ENCODE measurements at regions not wholly inside any gene's neighbourhood (a gene's known extent, or its start where the extent isn't known, plus 50 kb on each side); places are given as distances from the start of the nearest gene placed in this dataset.
A peak's percentile ranks its signal among the peaks of the same experiment; 100 is the strongest.

DNA sequence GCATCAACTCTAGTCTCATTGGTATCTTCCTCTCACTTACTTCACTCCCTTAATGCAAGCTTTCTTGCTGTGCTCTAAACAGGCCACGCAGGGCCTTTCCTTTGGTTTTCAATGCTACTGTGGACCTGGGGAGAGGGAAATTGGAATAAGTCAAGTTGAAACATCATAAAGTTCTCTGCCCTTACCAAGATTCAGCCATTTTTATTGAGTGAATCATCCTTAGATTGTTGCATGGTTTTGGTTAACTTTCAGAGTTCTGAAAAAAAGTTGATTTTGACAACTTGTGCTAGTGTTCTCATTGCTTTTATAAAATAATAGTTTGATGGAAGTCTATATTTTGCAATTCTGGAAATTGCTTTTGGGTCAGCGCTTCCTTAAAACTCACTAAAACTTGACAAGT lies 852.8 kb upstream of the ACVR2A start:
- no peaks in the 10 kb centered on the region for H3K9me3 ChIP-seq (ENCODE audit: low read length)
- no peaks in the 10 kb centered on the region for H3K9me2 ChIP-seq (replicated peaks; ENCODE audit: low read length)
- no peaks in the 10 kb centered on the region for H3K36me3 ChIP-seq (ENCODE audit: low read depth, low read length)
- intact Hi-C loops (cut with micrococcal nuclease), result loop anchor here (2.0 to 10.0 kb wide), 2 partner anchors 65 to 167 kb away; no protein-coding TSS in a partner anchor
- H2AFZ ChIP-seq (ENCODE audit: low read length), result no peak overlapping the region
- no peaks in the 10 kb centered on the region for H3K27me3 ChIP-seq (ENCODE audit: low read length)
- H3K4me1 ChIP-seq (ENCODE audit: insufficient read depth, low read length), result peaks cover 29% of the 10 kb centered on the region
- BruUV-seq (replicated peaks), result no TSS peak
- H3K27ac ChIP-seq (ENCODE audit: low read length), result peak overlapping the region; percentile 91
- peak overlapping the region; percentile 34; the same call in 1 of the 2 replicates for H3K9ac ChIP-seq (ENCODE audit: low read length)
- no peak overlapping the region for H3K4me3 ChIP-seq (ENCODE audit: low read length)
- DNase-seq (peak; percentile 43), ATAC-seq (peak; percentile 65)
- H3K4me2 ChIP-seq (ENCODE audit: low read length), result peak overlapping the region; percentile 61
- H3F3A ChIP-seq (ENCODE audit: low read length, unreplicated experiment), result peaks cover 1% of the 10 kb centered on the region
- no peaks in the 10 kb centered on the region for H3K79me2 ChIP-seq (ENCODE audit: low read length)
- no peaks in the 10 kb centered on the region for H4K20me1 ChIP-seq (ENCODE audit: low read length)
- TF ChIP-seq CTCF (conservative IDR thresholded peaks at IDR 0.05; ENCODE audit: low read depth, low read length) (no peak), EZH2phosphoT487 (IDR thresholded peaks at IDR 0.05; ENCODE audit: borderline replicate concordance, low read length) (no peak), EZH2 (IDR thresholded peaks at IDR 0.05; ENCODE audit: low read length, unreplicated experiment) (no peak)
- CTCF ChIA-PET, result no interaction called here
- POLR2A ChIA-PET (ENCODE audit: unreplicated experiment), result no interaction called here

- no peak overlapping the region for H3K27ac ChIP-seq (ENCODE audit: low read length)
- BruUV-seq (replicated peaks), result no TSS peak
- no peaks in the 10 kb centered on the region for H3K36me3 ChIP-seq (ENCODE audit: low read depth, low read length)
- H3K27me3 ChIP-seq (ENCODE audit: low read length), result no peaks in the 10 kb centered on the region
- no peak for DNase-seq
- intact Hi-C loops (cut with micrococcal nuclease), result loop anchor here (10.0 kb wide), 1 partner anchor 166 kb away; no protein-coding TSS in a partner anchor
- H2AFZ ChIP-seq (ENCODE audit: low read length), result no peak overlapping the region
- no peaks in the 10 kb centered on the region for H3K9me3 ChIP-seq (ENCODE audit: low read length)
- POLR2A ChIA-PET (ENCODE audit: unreplicated experiment), result no interaction called here
- H3K9me2 ChIP-seq (replicated peaks; ENCODE audit: low read length), result no peaks in the 10 kb centered on the region
- H4K20me1 ChIP-seq (ENCODE audit: low read length), result no peaks in the 10 kb centered on the region
- CTCF ChIA-PET, result no interaction called here
- H3K4me1 ChIP-seq (ENCODE audit: insufficient read depth, low read length), result peaks cover 44% of the 10 kb centered on the region
- TF ChIP-seq EZH2phosphoT487 (IDR thresholded peaks at IDR 0.05; ENCODE audit: borderline replicate concordance, low read length) (no peak), CTCF (conservative IDR thresholded peaks at IDR 0.05; ENCODE audit: low read depth, low read length) (no peak), EZH2 (IDR thresholded peaks at IDR 0.05; ENCODE audit: low read length, unreplicated experiment) (no peak)
- no peak overlapping the region for H3K9ac ChIP-seq (ENCODE audit: low read length)
- H3K4me2 ChIP-seq (ENCODE audit: low read length), result no peak overlapping the region
- no peak overlapping the region for H3K4me3 ChIP-seq (ENCODE audit: low read length)
- no peak for ATAC-seq
- H3K79me2 ChIP-seq (ENCODE audit: low read length), result no peaks in the 10 kb centered on the region
- H3F3A ChIP-seq (ENCODE audit: low read length, unreplicated experiment), result peaks cover 8% of the 10 kb centered on the region
These were observed 854.3 kb upstream of the ACVR2A start for GRCh38 chr2:146990311-146991054.

DNA sequence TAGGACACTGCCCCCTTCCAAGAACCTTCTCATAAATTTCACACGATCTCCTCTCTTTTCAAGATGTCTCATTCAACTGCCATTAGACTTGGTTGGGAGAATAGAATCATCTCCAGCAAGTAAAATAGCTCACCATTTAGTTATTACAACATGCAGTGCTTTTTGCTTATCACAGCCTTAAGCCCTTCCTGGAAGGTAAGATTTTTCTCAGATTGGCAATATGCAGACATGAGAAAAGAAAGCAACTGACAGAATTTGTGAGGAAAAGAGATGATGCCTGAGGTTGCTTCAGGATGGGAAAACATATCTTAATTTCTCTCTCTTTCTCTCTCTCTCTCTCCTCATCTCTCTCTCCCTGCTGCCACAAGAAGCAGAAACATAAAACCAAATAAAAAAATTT lies 855.1 kb upstream of the ACVR2A start:
- no peaks in the 10 kb centered on the region for H4K20me1 ChIP-seq (ENCODE audit: low read length)
- TF ChIP-seq EZH2phosphoT487 (IDR thresholded peaks at IDR 0.05; ENCODE audit: borderline replicate concordance, low read length) (no peak), CTCF (conservative IDR thresholded peaks at IDR 0.05; ENCODE audit: low read depth, low read length) (no peak), EZH2 (IDR thresholded peaks at IDR 0.05; ENCODE audit: low read length, unreplicated experiment) (no peak)
- H3K79me2 ChIP-seq (ENCODE audit: low read length), result no peaks in the 10 kb centered on the region
- no peaks in the 10 kb centered on the region for H3K9me2 ChIP-seq (replicated peaks; ENCODE audit: low read length)
- BruUV-seq (replicated peaks), result no TSS peak
- H3K9ac ChIP-seq (ENCODE audit: low read length), result no peak overlapping the region
- no peaks in the 10 kb centered on the region for H3K9me3 ChIP-seq (ENCODE audit: low read length)
- intact Hi-C loops (cut with micrococcal nuclease), result loop anchor here (10.0 kb wide), 1 partner anchor 165 kb away; no protein-coding TSS in a partner anchor
- ChIA-PET CTCF (no interaction called here), POLR2A (ENCODE audit: unreplicated experiment) (no interaction called here)
- H3K27me3 ChIP-seq (ENCODE audit: low read length), result no peaks in the 10 kb centered on the region
- ATAC-seq, result no peak
- H3K27ac ChIP-seq (ENCODE audit: low read length), result no peak overlapping the region
- DNase-seq, result no peak
- H3K4me3 ChIP-seq (ENCODE audit: low read length), result no peak overlapping the region
- H2AFZ ChIP-seq (ENCODE audit: low read length), result no peak overlapping the region
- no peak overlapping the region for H3K4me2 ChIP-seq (ENCODE audit: low read length)
- peaks cover 51% of the 10 kb centered on the region for H3K4me1 ChIP-seq (ENCODE audit: insufficient read depth, low read length)
- H3K36me3 ChIP-seq (ENCODE audit: low read depth, low read length), result no peaks in the 10 kb centered on the region
- H3F3A ChIP-seq (ENCODE audit: low read length, unreplicated experiment), result peaks cover 8% of the 10 kb centered on the region

Data from PC-3 (cell line).